ELF-1 (cell line): ENCODE measurements at regions not wholly inside any gene's neighbourhood (a gene's known extent, or its start where the extent isn't known, plus 50 kb on each side); places are given as distances from the start of the nearest gene placed in this dataset.

Experiments used
- DNase-seq: peaks from one replicate; pipeline ENCODE4 v3.0.0-alpha.2; 2016; ENCODE audit warnings: low read depth, low spot score

DNA sequence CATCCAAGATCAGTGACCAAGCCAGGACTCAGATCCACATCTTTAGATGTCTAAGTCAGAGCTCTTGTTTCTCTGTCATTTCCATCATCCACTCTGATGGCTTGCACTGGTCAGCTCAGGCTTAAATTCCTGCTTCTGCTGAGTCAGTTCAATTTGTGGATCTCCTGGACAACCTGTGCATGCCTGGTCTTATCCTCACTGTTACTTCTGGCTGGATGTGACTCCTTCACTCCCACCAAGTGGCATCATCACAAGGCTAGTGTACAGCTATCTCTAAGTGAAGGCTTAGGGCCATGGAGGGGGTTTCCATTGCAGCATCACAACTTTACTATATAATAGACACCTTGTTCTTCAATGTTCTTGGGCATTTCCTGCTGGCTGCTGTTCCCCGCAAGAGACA, 102.9 kb downstream of the EMP1 start:
- no peak for DNase-seq

DNA sequence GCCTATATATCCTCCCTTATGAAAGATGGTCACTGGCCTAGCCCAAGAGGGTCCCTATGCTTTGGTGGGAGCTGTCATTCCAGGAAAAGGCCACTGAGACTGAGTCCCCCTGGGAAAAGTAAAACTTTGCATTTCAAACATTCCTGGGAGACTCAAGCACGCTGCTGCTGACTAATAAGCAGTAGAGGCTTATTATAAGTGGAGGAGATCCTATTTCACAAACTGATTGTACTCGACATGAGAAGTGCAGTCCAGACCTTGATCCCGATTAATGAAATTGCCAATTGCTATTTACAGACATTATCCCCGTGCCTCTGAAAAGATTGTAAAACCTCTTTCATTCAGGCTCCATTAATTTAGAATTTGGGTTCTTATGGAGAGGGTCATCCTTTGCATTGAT, 96.6 kb downstream of the EMP1 start:
- DNase-seq: no peak

DNA sequence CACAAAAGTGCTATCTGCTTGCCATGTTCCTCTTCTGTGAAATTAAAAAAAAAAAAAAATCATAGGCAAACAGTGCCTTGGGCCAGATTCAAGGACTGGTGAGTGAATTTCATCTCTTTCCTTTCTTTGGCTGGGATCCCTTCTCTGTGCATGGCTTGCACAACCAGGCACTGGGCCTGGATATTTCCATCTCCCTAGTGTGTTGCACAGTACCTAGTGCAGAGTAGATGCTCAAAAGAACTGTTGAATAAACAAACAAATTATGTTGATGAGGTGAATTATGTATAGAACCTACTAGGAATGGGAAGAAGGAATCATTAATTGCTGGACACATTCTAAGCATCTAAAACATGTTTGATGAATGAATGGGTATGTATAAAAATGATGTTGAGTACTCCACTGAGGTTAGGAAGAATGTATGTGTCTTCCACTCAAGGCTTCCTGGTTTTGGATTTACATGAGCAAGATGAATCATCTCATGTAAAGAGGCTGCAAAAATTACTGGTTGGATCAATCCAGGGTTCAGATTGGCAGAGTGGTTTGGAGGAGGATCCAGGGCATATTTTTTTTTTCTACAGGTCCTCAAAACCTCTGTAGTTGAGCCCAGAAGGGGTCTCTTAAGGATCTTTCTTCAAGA, 93.2 kb downstream of the EMP1 start:
- DNase-seq: no peak

GRCh38 chr12:13288937-13289652, 92.6 kb downstream of the EMP1 start:
- DNase-seq: no peak

DNA sequence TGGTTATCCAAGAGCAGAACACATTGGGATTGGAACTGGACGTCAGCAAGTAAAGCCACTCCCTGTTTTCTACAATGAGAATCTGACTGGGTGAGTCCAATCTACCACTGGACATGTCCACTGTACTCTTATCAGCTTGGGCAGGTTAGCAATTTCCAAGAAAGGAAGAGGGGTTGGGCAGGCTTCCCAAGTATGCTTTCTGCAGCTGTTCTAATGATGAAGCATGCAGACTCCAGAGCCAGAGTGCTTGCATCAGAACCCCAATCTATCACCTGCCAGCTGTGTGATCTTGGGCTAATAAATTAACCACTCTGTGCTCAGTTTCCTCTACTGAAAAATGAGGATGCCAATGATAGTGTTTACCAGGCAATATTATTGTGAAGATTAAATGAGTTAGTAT, 92.0 kb downstream of the EMP1 start:
- DNase-seq: no peak

- DNase-seq: no peak
Measured at GRCh38 chr12:13283867-13284266, 87.3 kb downstream of the EMP1 start.

- no peak for DNase-seq
Measured at GRCh38 chr12:13282861-13283260, 86.3 kb downstream of the EMP1 start.

DNA sequence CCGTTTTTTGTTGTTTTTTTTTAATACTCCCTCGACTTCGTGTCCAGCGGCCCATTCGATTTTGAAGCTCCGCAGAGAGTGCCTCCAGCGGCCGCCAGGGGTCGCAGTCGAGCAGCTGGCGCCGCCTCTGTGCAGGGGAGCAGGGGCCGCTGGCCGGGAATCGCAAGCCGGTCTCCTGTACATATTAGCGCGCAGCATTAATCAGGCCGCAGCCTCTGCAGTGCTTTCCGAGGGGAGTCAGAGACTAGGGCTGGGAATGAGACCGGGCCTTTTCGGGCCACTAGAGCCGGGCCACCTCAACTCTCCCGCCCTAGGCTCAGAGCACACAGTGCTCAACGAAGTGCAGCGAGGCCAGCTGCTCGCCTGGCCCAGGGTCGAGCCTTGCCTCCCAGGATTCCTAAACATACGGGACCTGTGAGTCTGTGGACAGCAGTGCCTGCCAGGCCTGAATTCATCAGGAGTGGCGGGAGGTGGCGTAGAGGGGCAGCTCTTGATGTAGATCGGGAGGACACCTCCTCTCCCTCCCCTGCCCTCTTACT, 81.8 kb downstream of the EMP1 start:
- peak; percentile 88 for DNase-seq

- no peak for DNase-seq
Measured at GRCh38 chr12:13277293-13277692, 80.8 kb downstream of the EMP1 start.

DNA sequence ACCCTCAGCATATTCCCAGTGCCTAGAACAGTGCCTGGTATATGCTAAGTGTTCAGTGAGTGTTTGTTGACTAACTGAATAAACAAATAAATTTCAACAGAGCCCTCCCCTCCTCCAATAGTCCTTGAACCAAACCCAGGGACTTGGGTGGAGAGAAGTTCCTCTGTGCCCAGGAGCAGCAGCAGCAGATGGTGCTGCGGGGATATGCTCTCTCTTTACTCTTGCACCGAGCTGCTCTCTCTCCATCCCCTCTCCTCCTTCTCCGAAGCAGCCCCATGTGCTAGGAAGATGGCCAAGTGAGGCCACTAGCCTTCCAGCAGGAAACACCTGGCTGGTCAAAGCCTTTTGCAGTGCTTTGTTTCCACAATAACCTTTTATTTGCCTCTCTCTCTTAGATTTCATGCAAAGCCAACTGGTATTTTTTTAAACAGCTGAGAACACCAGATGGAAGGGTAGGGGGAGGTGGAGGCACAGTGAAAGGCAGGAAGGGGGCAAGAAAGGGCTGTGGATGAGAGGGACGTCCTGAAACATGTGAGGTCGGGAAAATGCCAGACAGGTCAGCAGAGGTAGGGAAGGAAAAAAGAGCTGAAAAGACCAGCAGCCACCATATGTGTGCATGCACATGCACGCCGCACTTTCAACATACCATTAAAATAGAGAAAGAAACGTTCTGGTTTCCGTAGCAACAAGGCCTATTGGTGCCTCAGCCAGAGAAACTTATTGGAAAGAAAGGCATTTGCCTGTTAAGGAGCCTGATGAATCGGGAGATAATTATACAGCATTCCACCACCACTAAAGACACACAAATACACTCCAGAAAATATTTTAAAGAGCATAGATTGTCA, 78.9 kb downstream of the EMP1 start:
- no peak for DNase-seq

- no peak for DNase-seq
Measured at GRCh38 chr12:13273850-13274249, 77.3 kb downstream of the EMP1 start.

DNA sequence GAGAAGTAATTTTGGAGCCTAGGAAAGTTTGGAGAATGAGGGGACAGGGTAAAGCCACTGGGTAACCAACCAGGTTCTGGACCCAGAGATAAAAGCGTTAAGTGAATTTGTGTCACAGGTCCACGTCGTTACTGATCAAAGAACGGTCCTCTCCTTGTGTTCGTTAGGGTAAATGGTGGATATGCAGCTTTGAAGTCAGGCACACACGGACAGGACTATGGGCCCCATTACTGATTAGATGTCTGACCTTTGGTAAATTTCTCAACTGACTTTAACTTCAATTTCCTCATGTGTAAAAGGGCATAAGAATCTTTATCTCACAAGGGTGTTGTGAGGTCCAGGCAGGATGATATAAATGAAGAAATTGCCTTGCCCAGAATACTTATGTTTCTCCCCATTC, 76.6 kb downstream of the EMP1 start:
- DNase-seq: no peak

DNA sequence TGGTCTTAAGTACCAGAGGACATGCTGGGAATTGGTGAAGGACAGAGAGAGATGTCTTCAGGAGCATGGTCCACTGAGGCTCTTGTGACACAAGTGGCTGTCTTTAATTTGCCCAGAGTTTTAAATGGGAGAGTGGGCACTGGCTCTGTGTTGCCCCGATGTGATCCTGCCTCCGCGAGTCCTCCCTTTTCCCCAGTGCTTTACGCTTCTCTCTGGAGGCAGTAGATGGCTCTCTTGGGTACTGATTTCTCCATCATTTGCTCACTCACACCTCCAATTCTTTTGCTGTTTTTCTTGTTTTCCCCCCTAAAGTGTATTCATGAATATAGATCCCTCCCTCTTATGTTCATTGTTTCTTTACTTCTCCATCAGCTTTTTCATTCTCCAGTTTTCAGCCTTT, 74.3 kb downstream of the EMP1 start:
- DNase-seq: no peak
